GM23338 (cell line): ENCODE measurements at regions not wholly inside any gene's neighbourhood (a gene's known extent, or its start where the extent isn't known, plus 50 kb on each side); places are given as distances from the start of the nearest gene placed in this dataset.

Experiments used
- ATAC-seq: fragments of 200-7000 bp; cut with Tn5 transposase; 3 replicates; pipeline ENCODE4 v1.9.1; 2020
- DNase-seq: peaks from one replicate; pipeline ENCODE4 v3.0.0-alpha.2; 2015; ENCODE audit warnings: low spot score
- H2AFZ ChIP-seq: fragments of 200-600 bp; sonication (generic); 2 replicates; pipeline ENCODE4 v1.8.0; 2016; ENCODE audit warnings: antibody characterized with exemption, mild to moderate bottlenecking, moderate library complexity
- H3F3A ChIP-seq: fragments of 200-600 bp; sonication (generic); replicated peaks from 2 replicates; pipeline ENCODE4 v1.8.0; 2017; ENCODE audit warnings: antibody characterized with exemption, mixed run types, low read depth
- H3K27ac ChIP-seq: fragments of 200-600 bp; sonication (generic); 2 replicates; pipeline ENCODE4 v1.6.1; 2016; ENCODE audit warnings: low read depth
- H3K27me3 ChIP-seq: fragments of 200-600 bp; sonication (generic); 2 replicates; pipeline ENCODE4 v1.8.0; 2016; ENCODE audit warnings: mild to moderate bottlenecking, mixed run types, moderate library complexity; ENCODE audit not compliant: insufficient read depth
- H3K36me3 ChIP-seq: fragments of 200-600 bp; sonication (generic); 2 replicates; pipeline ENCODE4 v1.8.0; 2016; ENCODE audit warnings: mild to moderate bottlenecking; ENCODE audit not compliant: insufficient read depth
- H3K4me1 ChIP-seq: fragments of 200-600 bp; sonication (generic); 2 replicates; pipeline ENCODE4 v1.8.0; 2016; ENCODE audit warnings: mild to moderate bottlenecking, moderate library complexity; ENCODE audit not compliant: insufficient read depth
- H3K4me2 ChIP-seq: fragments of 200-600 bp; sonication (generic); 2 replicates; pipeline ENCODE4 v1.7.1; 2017; ENCODE audit warnings: mixed run types
- H3K4me3 ChIP-seq: fragments of 200-600 bp; sonication (generic); 2 replicates; pipeline ENCODE4 v1.6.1; 2016; ENCODE audit warnings: mixed run types
- H3K79me2 ChIP-seq: fragments of 200-600 bp; sonication (generic); replicated peaks from 2 replicates; pipeline ENCODE4 v1.8.0; 2017; ENCODE audit warnings: mild to moderate bottlenecking; ENCODE audit not compliant: insufficient read depth
- H3K9me2 ChIP-seq: fragments of 200-600 bp; sonication (generic); 2 replicates; pipeline ENCODE4 v1.8.0; 2017; ENCODE audit not compliant: insufficient read depth
- H4K20me1 ChIP-seq: fragments of 200-600 bp; sonication (generic); replicated peaks from 2 replicates; pipeline ENCODE4 v1.8.0; 2017; ENCODE audit warnings: mild to moderate bottlenecking; ENCODE audit not compliant: insufficient read depth
- H3K27ac Mint-ChIP-seq: 2 replicates; pipeline ENCODE4 v1.8.0; 2020; ENCODE audit warnings: inconsistent platforms, mild to moderate bottlenecking, moderate library complexity, mixed read lengths
- H3K27me3 Mint-ChIP-seq: 3 replicates; pipeline ENCODE4 v1.8.0; 2022; ENCODE audit warnings: low read depth, mild to moderate bottlenecking, moderate library complexity, mixed read lengths, inconsistent platforms; ENCODE audit not compliant: insufficient read depth, poor library complexity
- H3K36me3 Mint-ChIP-seq: 3 replicates; pipeline ENCODE4 v1.8.0; 2021; ENCODE audit warnings: low read depth, mild to moderate bottlenecking, inconsistent platforms, moderate library complexity, mixed read lengths
- H3K4me1 Mint-ChIP-seq: 3 replicates; pipeline ENCODE4 v1.8.0; 2020; ENCODE audit warnings: mild to moderate bottlenecking, inconsistent platforms, mixed read lengths
- H3K4me3 Mint-ChIP-seq: 3 replicates; pipeline ENCODE4 v1.8.0; 2021; ENCODE audit warnings: moderate library complexity, mild to moderate bottlenecking, inconsistent platforms, mixed read lengths
- H3K9me3 Mint-ChIP-seq: 3 replicates; pipeline ENCODE4 v1.8.0; 2020; ENCODE audit warnings: moderate library complexity, mild to moderate bottlenecking, inconsistent platforms, mixed read lengths
- EZH2 ChIP-seq: fragments of 200-600 bp; sonication (generic); IDR thresholded peaks from one replicate; pipeline ENCODE4 v1.8.0; 2017; ENCODE audit warnings: antibody characterized with exemption, mild to moderate bottlenecking, low read depth; ENCODE audit not compliant: unreplicated experiment
- EZH2phosphoT487 ChIP-seq: fragments of 200-600 bp; sonication (generic); IDR thresholded peaks from one replicate; pipeline ENCODE4 v1.8.1; 2018; ENCODE audit warnings: antibody characterized with exemption; ENCODE audit not compliant: unreplicated experiment
- NANOG ChIP-seq: IDR thresholded peaks from 2 replicates; pipeline ENCODE4 v1.6.1; 2016; ENCODE audit warnings: antibody characterized with exemption, borderline replicate concordance
- POLR2AphosphoS5 ChIP-seq: IDR thresholded peaks from 2 replicates; pipeline ENCODE4 v1.6.1; 2016; ENCODE audit warnings: antibody characterized with exemption, low read depth
- STAT1 ChIP-seq: IDR thresholded peaks from one replicate; pipeline ENCODE4 v1.6.1; 2016; ENCODE audit warnings: antibody characterized with exemption; ENCODE audit not compliant: unreplicated experiment
- ZNF114 ChIP-seq: fragments of 250-450 bp; sonication (Bioruptor Pico); IDR thresholded peaks from 2 replicates; pipeline ENCODE4 v1.5.0; 2020; ENCODE audit warnings: mild to moderate bottlenecking, moderate library complexity
- ZNF331 ChIP-seq: fragments of 250-450 bp; sonication (Bioruptor Pico); IDR thresholded peaks from 2 replicates; pipeline ENCODE4 v1.5.0; 2020; ENCODE audit warnings: low read depth, mild to moderate bottlenecking, moderate library complexity
- TF ChIP-seq, protein P1 (sequence below): fragments of 250-450 bp; sonication (Bioruptor Pico); IDR thresholded peaks from 2 replicates; pipeline ENCODE4 v1.5.0; 2020; ENCODE audit warnings: mild to moderate bottlenecking, moderate library complexity
- TF ChIP-seq, protein P2 (sequence below): IDR thresholded peaks from 2 replicates; pipeline ENCODE4 v1.6.1; 2016; ENCODE audit warnings: antibody characterized with exemption
- TF ChIP-seq, protein P3 (sequence below), 2 experiments: fragments of 200-600 bp in 1 of 2; sonication (generic) in 1 of 2; conservative IDR thresholded peaks; 2 replicates each; pipeline versions ENCODE4 v1.5.1 to v1.6.1; 2016 to 2017; ENCODE audit warnings: antibody characterized with exemption in 2 of 2, low read depth in 2 of 2, mild to moderate bottlenecking in 2 of 2, moderate library complexity in 1 of 2

DNA sequence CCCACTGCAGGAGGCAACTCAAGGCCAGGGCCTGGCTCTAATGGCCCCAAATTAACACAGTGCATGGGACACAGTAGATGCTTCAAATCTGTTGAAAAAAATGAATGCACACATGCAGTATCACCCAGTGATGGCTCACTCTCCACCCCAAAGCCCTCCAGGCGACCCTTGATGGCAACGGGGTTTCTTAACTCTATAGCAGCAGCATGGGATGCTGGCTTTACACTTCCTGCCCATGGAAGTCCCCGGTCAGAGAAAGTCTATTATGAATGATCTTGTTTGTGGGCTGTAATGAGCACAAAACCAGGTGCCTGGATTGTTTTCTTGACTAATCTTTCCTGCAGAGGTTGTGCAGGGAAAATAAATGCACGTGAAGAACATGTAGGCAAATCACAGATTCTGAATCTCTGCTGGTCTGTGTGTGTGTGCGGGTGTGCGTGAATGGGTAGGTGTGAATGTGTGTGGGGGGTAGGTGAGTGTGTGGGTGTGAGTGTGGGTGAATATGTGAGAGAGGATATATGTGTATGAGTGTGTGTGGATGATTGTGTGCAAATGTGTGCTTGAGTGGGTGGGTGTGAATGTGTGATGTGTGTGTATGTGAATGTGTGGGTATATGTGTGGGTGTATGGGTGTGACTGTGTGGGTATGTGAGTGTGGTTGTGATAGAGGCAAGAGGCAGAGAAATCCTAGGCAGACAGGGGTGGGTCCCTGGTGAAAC lies 60.1 kb upstream of the MLN start:
- DNase-seq (no peak), ATAC-seq (no peak)
- no peaks in the 10 kb centered on the region for H3K36me3 ChIP-seq
- peaks cover 2% of the 10 kb centered on the region; the same call in 1 of the 3 replicates for H3K9me3 Mint-ChIP-seq
- no peak overlapping the region for H3K4me3 ChIP-seq
- H3K27me3 ChIP-seq, result no peaks in the 10 kb centered on the region
- H3K27me3 Mint-ChIP-seq, result peaks cover 5% of the 10 kb centered on the region
- no peak overlapping the region for H2AFZ ChIP-seq
- no peak for TF ChIP-seq NANOG
- TF ChIP-seq POLR2AphosphoS5, result no peak
- no peak for TF ChIP-seq EZH2
- TF ChIP-seq ZNF331, result no peak
- TF ChIP-seq, protein P1, sequence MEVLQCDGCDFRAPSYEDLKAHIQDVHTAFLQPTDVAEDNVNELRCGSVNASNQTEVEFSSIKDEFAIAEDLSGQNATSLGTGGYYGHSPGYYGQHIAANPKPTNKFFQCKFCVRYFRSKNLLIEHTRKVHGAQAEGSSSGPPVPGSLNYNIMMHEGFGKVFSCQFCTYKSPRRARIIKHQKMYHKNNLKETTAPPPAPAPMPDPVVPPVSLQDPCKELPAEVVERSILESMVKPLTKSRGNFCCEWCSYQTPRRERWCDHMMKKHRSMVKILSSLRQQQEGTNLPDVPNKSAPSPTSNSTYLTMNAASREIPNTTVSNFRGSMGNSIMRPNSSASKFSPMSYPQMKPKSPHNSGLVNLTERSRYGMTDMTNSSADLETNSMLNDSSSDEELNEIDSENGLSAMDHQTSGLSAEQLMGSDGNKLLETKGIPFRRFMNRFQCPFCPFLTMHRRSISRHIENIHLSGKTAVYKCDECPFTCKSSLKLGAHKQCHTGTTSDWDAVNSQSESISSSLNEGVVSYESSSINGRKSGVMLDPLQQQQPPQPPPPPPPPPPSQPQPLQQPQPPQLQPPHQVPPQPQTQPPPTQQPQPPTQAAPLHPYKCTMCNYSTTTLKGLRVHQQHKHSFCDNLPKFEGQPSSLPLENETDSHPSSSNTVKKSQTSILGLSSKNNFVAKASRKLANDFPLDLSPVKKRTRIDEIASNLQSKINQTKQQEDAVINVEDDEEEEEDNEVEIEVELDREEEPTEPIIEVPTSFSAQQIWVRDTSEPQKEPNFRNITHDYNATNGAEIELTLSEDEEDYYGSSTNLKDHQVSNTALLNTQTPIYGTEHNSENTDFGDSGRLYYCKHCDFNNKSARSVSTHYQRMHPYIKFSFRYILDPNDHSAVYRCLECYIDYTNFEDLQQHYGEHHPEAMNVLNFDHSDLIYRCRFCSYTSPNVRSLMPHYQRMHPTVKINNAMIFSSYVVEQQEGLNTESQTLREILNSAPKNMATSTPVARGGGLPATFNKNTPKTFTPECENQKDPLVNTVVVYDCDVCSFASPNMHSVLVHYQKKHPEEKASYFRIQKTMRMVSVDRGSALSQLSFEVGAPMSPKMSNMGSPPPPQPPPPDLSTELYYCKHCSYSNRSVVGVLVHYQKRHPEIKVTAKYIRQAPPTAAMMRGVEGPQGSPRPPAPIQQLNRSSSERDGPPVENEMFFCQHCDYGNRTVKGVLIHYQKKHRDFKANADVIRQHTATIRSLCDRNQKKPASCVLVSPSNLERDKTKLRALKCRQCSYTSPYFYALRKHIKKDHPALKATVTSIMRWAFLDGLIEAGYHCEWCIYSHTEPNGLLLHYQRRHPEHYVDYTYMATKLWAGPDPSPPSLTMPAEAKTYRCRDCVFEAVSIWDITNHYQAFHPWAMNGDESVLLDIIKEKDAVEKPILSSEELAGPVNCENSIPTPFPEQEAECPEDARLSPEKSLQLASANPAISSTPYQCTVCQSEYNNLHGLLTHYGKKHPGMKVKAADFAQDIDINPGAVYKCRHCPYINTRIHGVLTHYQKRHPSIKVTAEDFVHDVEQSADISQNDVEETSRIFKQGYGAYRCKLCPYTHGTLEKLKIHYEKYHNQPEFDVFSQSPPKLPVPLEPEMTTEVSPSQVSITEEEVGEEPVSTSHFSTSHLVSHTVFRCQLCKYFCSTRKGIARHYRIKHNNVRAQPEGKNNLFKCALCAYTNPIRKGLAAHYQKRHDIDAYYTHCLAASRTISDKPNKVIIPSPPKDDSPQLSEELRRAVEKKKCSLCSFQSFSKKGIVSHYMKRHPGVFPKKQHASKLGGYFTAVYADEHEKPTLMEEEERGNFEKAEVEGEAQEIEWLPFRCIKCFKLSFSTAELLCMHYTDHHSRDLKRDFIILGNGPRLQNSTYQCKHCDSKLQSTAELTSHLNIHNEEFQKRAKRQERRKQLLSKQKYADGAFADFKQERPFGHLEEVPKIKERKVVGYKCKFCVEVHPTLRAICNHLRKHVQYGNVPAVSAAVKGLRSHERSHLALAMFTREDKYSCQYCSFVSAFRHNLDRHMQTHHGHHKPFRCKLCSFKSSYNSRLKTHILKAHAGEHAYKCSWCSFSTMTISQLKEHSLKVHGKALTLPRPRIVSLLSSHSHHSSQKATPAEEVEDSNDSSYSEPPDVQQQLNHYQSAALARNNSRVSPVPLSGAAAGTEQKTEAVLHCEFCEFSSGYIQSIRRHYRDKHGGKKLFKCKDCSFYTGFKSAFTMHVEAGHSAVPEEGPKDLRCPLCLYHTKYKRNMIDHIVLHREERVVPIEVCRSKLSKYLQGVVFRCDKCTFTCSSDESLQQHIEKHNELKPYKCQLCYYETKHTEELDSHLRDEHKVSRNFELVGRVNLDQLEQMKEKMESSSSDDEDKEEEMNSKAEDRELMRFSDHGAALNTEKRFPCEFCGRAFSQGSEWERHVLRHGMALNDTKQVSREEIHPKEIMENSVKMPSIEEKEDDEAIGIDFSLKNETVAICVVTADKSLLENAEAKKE, result no peak
- TF ChIP-seq ZNF114, result no peak
- no peak for TF ChIP-seq STAT1
- TF ChIP-seq, protein P2, sequence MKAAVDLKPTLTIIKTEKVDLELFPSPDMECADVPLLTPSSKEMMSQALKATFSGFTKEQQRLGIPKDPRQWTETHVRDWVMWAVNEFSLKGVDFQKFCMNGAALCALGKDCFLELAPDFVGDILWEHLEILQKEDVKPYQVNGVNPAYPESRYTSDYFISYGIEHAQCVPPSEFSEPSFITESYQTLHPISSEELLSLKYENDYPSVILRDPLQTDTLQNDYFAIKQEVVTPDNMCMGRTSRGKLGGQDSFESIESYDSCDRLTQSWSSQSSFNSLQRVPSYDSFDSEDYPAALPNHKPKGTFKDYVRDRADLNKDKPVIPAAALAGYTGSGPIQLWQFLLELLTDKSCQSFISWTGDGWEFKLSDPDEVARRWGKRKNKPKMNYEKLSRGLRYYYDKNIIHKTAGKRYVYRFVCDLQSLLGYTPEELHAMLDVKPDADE, result no peak
- TF ChIP-seq, protein P3, sequence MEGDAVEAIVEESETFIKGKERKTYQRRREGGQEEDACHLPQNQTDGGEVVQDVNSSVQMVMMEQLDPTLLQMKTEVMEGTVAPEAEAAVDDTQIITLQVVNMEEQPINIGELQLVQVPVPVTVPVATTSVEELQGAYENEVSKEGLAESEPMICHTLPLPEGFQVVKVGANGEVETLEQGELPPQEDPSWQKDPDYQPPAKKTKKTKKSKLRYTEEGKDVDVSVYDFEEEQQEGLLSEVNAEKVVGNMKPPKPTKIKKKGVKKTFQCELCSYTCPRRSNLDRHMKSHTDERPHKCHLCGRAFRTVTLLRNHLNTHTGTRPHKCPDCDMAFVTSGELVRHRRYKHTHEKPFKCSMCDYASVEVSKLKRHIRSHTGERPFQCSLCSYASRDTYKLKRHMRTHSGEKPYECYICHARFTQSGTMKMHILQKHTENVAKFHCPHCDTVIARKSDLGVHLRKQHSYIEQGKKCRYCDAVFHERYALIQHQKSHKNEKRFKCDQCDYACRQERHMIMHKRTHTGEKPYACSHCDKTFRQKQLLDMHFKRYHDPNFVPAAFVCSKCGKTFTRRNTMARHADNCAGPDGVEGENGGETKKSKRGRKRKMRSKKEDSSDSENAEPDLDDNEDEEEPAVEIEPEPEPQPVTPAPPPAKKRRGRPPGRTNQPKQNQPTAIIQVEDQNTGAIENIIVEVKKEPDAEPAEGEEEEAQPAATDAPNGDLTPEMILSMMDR (conservative IDR thresholded peaks at IDR 0.05; ENCODE audit: low read depth in 2 of 2), result no peak
- TF ChIP-seq EZH2phosphoT487, result no peak
- H3K4me1 Mint-ChIP-seq, result peaks cover 12% of the 10 kb centered on the region
- no peak overlapping the region for H3K27ac Mint-ChIP-seq
- H3K4me1 ChIP-seq, result no peaks in the 10 kb centered on the region
- H4K20me1 ChIP-seq, result no peaks in the 10 kb centered on the region
- no peak overlapping the region for H3K27ac ChIP-seq
- no peak overlapping the region for H3K4me2 ChIP-seq
- no peaks in the 10 kb centered on the region for H3F3A ChIP-seq
- no peaks in the 10 kb centered on the region for H3K79me2 ChIP-seq
- H3K4me3 Mint-ChIP-seq, result no peak overlapping the region
- no peaks in the 10 kb centered on the region for H3K36me3 Mint-ChIP-seq
- H3K9me2 ChIP-seq, result 0 out of 2 replicates have a peak, but pooled peaks cover 4% of the 10 kb centered on the region
